ENCODE measurements at regions not wholly inside any gene's neighbourhood (a gene's known extent, or its start where the extent isn't known, plus 50 kb on each side); places are given as distances from the start of the nearest gene placed in this dataset.

DNA sequence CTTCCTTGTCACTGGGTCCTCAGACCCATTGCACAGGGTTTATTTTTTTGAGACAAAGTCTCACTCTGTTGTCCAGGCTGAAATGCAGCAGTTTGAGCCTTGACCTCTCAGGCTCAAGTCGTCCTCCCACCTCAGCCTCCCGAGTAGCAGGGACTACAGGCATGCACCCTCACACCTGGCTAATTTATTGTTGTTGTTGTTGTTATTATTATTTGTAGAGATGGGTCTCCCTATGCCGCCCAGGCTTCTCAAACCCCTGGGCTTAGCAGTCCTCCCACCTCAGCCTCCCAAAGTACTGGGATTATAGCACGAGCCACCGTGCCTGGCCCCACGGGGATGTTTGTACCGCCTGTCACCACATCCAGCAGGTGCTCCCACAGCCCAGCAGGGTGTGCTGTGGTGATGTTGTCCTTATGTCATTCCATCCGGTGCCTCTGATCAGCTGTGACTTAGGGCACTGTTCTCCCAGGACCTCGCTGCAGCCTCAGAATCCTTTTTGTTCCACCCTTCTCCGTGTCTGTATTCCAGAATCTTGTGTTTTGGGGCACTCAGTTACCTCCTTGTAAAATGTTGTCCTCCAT is 182.3 kb downstream of the INO80D start:
- TF ChIP-seq, protein P1, sequence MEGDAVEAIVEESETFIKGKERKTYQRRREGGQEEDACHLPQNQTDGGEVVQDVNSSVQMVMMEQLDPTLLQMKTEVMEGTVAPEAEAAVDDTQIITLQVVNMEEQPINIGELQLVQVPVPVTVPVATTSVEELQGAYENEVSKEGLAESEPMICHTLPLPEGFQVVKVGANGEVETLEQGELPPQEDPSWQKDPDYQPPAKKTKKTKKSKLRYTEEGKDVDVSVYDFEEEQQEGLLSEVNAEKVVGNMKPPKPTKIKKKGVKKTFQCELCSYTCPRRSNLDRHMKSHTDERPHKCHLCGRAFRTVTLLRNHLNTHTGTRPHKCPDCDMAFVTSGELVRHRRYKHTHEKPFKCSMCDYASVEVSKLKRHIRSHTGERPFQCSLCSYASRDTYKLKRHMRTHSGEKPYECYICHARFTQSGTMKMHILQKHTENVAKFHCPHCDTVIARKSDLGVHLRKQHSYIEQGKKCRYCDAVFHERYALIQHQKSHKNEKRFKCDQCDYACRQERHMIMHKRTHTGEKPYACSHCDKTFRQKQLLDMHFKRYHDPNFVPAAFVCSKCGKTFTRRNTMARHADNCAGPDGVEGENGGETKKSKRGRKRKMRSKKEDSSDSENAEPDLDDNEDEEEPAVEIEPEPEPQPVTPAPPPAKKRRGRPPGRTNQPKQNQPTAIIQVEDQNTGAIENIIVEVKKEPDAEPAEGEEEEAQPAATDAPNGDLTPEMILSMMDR (IDR thresholded peaks at IDR 0.05) = peak; percentile 54
- TF ChIP-seq EZH2 (IDR thresholded peaks at IDR 0.05) = no peak
